Non-pigmented ciliary epithelial cell (primary cell): ENCODE measurements at regions not wholly inside any gene's neighbourhood (a gene's known extent, or its start where the extent isn't known, plus 50 kb on each side); places are given as distances from the start of the nearest gene placed in this dataset.
A peak's percentile ranks its signal among the peaks of the same experiment; 100 is the strongest.
"Not testable (repeated sequence)": the region's sequence is repeated elsewhere in the genome, so short reads cannot be mapped to it uniquely, and the experiment has no call there.

Experiments used
- DNase-seq: peaks from one replicate; pipeline ENCODE4 v3.0.0-alpha.2; 2010; ENCODE audit warnings: low read depth

DNA sequence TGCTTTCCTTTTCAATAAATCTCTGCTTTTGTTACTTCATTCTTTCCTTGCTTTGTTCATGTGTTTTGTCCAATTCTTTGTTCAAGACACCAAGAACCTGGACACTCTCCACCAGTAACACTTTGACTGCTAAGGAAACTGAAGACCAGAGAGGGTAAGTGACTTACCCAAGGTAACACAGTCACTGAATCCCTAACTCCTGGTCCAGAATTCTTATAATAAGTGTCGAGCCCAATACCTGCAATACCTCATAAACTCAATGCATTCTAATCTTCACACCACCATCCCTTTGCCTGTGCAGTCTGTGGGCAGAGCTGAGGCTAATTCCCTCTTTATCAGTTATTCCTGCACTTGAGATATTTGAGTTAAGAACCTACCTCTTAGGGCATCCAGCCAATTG lies 237.8 kb downstream of the UACA start:
- DNase-seq: no peak

DNA sequence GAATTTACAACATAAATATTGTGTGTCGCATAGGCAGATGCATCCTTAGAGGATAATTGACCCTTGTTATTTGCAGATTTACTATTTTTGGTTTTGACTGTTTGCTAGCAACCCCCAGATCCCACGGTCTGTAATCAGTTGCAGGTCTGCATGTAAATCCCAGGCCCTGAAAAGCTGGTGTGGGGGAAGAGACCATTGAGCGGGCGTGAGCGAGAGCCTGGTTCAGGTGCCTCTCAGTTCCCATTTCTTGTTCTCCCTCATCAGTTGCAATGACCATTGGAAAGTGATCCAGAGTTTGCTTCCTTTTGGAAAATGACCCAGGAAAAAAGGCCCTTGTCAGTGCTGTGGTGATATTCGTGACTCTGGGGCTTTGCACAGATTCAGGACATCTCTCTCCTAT lies 238.9 kb downstream of the UACA start:
- DNase-seq: no peak

DNA sequence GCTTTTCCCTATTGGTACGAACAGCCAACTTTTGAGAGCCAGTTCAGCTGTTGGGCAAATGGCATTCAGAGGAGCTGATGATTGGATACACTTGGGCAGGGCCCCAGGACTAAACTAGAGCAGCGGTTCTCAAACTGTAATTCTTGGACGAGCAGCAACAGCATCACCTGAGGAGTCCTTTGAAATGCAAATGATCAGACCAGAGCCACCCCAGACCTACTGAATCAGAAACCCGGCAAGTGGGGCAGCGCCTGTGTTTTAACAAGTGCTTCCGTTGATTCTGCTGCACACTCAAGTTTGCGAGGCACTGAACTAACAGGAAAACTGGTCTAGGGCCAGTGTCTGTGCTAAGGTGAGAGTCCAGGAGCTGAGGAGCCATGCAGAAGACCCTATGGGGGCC lies 239.7 kb downstream of the UACA start:
- no peak for DNase-seq

DNA sequence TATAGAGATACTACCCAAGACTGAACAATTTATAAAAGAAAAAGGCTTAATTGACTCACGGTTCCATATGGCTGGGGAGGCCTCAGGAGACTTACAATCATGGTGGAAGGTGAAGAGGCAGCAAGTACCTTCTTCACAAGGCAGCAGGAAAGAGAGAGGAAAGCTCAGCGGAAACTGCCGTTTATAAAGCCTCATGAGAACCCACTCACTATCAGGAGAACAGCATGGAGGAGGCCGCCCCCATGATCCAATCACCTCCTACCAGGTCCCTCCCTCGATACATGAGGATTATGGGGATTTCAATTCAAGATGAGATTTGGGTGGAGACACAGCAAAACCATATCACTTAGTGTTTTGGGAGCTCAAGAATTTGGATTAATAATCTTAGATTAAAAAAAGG lies 240.2 kb downstream of the UACA start:
- DNase-seq: no peak

DNA sequence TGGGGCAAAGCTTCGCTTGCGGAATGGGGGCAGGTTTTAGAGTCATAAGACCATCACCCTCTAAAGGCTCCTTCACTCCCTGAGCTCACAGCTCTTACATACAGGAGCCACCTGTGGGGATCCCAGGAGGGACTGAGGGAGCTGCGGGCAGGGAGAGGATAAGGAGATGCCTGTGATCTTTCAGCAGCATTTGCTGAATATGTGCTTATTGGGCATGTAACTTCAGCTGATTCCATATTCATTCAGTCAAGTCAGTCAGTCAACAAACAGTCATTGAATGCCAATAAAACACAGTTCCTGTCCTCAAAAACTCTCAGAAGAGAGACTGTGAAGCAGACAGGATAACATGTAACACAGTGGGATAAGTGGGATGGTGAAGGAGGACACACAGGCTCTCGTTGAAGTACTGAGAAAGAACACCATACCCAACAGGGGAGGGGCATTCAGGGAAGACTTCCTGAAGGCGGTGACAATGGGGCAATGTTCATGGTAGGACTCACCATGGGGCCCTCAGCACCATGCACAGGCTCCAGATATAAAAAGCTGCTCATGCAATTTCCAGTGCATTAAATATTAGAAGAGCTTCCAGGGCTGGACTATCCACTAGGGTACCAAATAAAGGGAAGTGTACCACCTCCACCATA lies 240.9 kb downstream of the UACA start:
- DNase-seq: no peak

DNA sequence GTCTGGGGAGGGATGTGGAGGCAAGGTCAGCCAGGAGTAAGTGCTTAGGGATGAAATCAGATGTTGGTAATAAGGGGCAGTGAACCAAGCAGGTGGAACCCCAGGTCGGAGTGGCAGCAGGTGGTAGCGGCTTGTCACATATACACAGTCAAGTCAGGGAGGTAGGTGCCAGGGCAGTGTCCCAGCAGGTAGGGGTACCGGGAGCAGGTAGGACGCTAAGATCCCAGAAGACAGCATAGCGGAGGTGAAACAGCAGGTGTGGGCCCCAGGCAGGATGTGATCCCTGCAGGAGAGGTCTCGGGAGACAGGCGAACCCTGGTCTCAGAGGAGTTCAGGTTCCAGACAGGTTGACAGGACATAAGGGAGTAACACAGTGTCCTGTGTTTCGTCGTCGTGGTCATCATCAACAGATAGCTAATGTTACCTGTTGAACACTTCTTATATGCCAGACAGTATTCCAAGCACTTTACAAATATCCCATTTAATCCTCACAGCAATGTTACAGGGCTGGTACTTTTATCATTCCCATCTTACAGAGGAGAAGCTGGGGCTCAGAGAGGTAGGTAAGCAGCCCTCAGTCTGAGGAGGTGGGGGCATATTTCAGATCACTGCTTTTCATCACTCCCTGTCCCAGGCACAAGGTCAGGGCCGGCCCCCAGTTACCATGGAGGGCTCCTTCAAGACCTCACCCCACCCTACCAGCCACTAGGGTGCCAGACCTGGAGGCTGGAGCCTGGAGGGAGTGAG lies 241.6 kb downstream of the UACA start:
- DNase-seq: no peak

DNA sequence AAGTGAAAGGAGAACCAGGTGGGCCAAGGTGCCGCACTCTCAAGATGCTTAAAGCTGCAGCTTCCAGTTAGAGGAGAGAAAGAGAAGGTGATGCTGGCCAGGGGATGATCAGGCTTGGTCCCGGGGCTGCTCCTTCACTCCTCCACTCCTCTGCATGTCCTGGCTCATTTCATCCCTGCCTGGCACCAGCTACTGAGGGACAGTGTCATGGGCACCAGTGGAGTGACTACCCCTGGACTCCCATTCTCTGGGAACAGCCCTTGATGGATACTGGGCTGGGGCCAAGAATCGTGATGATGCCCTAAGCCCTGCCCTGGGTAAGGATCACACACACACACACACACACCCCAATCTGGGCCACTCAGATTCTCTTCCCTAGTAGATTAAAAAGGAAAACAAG lies 243.7 kb downstream of the UACA start:
- DNase-seq: no peak

DNA sequence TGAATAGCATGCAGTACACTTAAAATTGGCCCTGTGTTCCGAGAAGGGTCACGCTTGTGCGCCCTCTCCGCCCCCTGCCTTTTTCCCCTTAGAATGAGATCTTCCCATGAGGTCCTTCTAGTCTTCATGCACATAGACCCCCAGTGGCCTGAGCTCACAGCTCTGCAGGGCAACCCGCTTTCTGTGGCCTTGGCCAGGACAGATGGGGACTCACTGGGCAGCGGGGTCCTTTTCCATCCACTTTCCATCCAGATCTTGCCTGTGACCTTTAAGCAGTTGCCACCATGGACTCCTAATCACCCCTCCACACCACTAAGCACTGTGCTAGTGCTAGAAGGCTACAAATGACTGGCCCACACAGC lies 244.4 kb downstream of the UACA start:
- no peak for DNase-seq

DNA sequence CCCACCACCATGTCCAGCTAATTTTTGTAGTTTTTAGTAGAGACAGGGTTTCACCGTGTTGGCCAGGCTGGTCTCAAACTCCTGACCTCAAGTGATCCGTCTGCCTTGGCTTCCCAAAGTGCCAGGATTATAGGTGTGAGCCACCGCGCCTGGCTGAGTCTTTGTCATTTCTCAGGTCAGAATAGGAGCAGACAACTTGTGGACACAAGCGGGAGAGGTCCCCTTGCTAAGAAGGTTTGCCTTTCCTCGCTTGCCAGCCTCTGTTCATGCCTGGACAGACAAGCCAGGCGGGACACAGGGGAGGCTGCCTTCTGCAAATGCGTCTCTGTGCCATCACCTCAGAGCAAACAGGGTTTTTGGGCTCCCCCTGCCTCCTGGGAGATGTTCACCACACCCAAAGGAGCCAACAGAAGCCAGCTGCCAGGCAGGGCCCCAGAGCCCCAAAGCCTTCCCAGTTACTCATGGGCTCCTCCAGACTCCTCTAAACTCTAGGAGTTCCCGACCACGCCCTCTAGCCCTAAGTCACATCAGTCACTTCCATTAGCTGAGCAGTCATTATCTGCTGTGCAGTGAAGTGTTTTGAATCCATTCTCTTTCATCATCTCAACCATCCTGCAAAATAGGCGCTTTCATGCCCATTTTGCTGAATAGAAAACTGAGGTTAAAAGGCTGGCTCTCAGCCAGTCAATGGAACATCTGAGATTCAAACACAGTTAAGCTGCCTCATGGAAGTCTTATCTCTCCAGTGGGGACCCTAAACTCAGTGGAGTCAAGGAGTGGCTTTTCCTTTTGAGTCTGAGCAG lies 245.0 kb downstream of the UACA start:
- DNase-seq: no peak

DNA sequence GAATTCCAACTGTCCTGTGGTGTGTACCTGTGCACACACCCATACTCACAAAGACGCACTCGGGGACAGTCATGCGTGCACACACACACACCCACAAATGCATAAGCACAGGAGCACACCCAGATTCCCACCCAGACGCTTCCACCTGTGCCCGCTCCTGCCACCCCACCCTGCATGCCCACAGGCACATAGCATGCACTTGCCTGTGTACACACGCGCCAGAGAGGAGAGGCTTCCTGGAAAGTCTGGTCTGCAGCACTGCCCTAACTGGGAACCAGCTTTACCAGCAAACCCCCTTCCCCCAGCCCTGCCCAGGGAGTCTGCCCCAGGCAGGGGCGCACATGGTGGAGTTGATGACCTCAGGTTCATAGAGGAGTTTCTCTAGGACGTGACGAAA lies 246.2 kb downstream of the UACA start:
- no peak for DNase-seq

DNA sequence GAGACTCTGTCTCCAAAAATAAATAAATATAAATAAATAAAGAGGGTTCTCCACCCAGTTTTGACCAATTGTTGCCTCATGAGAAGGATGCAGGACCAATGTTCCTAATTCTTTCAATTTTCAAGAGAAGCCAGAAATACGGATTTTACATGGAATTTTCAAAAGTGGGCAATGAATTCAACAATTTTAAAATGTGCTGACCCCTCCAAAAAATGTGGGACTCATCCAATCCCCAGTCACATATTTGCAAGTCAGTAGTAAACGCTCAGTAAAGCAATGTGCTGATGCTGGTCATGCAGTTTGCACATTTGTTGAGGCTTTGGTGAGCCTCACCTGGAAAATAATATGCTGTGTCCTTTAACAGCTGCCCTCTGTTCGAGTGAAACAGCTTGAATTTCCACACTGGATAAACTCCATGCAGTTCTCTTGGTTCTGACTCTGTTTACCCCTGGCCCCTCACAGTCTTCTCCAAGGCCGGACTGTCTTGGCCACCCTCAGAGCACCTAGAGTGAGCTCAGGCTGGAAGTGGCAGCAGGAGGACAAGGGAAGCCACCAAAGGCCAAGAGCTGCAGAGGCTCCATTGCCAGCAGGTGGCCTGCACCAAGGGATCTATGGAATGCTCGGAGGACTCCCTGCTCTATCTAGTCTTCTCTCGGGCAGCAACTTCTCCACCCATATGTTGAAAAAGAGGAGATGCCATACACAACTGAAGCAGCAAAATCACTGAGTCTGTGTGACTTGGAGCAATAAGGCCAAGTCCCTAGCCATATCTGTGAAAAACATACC lies 246.8 kb downstream of the UACA start:
- DNase-seq: no peak

DNA sequence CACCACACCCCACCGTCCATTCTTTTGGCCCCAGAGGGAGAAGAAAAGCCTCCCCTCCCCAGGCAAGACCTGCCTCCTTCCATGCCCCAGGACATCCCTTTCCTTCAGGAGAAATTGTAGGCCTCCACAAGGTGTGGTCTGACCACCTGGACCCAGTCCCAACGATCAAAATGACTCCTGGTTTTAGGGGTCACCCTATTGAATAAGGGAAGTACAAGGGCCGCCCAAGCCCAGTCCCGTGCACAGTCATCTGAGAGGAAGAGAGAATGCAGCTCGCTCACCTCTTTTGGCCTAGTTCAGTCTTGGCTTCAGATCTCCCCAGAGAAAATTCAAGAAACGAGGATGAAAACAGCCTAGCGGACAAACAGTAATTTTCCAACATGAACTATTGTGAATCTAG lies 249.1 kb downstream of the UACA start:
- no peak for DNase-seq

DNA sequence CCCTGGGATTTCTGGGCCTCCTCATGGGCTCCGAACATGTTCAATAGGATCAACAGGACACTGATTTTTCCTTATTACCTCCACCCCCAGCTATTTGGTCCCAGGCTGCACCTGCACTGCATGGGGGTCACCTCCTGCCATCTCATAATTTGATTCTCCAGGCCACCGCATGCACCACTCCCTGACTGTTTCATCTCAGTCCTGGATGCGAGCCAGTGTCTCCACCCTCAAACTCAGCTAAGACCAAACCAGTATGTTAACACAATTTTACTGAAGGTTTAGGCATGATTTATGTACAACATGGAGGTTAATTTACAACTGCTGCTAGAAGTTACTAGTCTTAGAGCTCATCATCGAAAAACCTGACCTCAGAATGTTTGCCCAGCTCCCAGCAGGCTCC lies 249.5 kb downstream of the UACA start:
- no peak for DNase-seq

DNA sequence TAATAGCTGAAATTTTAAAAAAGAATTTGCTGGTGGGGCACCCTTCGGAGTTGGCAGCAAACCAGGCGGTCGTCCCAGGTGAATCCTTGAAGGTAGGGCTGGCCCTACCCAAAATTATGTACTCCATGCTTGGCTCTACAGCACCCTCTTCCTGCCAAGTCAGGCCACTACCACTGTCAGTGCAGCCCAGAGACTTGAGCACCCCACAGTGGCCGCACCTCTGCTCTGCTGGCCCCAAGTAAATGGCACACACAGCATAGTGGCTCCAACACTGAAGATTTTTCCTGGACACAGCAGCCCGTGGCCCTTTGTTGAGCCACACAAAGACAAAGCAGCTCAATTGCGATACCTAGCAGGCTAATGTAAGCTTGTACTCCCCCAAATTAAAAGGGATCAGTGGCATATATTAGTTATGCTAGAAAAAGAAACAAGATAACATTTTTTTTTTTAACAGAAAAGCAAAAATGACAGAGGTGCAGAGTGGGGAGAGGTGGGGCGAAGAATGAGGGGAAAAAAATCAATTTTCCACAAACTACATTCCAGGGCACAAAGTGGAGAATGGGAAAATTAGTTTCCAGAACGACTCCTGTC lies 250.5 kb downstream of the UACA start:
- DNase-seq: no peak

DNA sequence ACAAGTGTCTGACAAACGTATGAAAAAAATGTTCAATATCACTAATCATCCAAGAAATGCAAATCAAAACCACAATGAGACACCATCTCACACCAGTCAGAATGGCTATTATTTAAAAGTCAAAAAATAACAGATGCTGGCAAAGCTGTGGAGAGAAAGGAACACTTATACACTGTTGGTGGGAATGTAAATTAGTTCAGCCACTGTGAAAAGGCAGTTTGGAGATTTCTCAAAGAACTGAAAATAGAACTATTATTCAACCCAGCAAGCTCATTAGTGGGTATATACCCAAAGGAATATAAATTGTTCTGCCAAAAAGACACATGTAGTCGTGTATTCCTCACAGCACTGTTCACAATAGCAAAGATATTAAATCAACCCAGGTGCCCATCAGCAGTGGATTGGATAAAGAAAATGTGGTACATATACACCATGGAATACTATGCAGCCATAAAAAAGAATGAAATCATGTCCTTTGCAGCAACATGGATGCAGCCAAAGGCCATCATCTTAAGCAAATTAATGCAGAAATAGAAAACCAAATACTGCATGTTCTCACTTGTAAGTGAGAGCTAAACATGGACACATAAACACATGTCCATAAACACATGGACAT lies 251.3 kb downstream of the UACA start:
- DNase-seq: not testable (repeated sequence)

DNA sequence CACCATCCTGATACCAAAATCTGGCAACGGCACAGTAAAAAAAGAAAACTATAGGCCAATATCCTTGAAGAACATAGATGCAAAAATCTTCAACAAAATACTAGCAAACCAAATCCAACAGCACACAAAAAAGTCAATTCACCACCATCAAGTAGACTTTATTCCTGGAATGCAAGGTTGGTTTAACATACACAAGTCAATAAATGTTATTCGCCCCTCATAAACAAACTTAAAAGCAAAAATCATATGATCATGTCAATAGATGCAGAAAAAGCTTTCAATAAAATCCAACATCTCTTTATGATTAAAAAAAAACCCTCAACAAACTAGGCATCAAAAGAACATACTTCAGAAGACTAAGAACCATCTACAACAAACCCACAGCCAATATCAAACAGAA lies 252.9 kb downstream of the UACA start:
- DNase-seq: no peak

DNA sequence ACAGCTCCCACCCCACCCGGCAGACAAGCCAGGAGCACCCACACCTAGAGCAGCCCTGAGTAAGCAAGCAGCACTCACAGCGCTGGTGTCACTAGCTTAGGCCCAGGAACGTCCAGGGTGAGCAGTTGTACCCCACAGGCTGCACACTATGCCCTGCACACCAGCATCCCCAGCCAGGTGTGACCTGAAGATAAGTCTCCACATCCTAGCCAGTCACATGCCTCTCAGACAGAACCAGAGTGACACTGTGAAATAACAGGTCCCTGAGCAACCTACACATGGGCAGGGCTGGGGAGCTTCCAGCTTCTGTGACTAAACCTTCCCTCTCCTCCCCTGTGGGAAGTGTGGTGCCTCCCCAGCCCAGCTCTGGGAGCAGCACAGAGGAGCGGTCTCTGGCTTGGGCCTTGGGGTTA lies 253.6 kb downstream of the UACA start:
- DNase-seq: no peak

DNA sequence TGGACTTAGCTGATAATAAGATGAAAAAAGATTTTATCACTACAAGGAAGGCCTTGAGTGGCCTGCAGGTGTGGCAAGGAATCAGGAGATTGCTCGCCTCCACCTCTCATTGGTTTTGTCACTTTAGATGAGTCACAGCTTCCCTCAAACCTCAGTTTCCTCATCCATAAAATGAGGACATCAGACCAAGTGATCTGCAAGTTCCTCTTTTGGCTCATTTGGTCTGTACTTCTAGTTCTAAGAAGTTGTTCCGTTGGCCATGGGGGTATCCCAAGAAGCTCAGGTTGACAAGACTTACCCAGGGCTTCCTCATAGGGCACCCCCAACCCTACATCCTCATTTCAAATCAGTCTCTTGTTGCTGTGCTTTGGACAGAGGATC lies 254.1 kb downstream of the UACA start:
- DNase-seq: no peak

DNA sequence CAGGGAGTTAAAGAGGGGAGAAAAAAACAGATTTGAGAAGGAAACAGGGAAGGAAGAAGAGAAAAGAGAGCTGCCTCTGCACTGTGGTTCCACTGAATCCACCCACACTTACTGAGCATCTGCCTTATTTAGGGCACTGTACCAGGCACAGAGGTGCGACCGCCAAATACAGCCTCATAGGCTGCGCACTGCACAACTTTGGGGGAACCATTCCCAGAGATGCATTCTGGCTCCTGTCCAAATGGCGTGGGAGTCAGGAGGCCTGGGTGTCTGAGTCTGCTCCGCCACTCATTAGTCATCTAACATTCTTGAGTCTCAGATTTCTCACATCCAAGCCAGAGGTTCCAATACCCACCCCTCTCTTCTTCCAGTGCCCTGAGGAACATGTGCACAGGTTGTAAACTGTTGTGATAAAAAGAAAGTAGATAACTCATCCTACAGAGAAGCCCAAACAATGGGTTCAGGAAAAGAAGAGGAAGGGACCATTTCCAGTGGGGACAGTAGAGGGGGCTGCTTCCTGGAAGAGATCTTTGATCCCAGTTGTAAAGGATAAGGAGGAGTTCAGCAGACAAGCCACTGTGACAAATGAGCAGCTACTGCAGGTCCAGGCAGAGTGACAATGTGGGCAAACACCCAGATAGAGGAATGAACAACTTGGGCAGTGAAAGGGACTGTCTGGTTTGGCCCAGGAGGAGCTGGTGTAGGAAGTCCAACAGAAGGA lies 254.6 kb downstream of the UACA start:
- peak; percentile 81 for DNase-seq

DNA sequence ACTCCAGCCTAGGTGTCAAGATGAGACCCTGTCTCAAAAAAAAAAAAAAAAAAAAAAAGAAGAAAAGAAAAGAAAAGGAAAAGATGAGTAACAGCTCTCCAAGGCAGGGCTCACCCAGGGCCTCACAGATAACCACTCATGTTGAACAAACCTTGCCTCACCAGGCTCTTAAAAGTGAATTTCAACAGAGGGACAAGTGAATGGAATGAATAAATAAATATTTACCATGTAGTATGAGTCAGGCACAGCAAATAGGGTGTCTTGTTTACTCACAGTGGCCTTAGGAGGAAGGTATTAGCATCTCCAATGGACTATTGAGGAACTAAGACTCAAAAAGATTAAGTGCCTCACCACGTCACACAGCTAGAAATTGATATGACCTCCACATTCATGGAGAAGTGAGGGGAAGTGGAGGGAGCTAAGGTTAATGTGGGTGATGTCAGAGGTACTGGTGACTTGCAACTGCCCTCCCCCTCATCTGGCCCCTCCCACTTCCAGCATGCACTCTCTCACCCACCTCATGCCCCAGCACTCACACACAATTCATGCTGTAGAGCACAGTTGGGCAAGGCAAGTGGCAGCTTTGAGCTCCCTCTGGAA lies 255.5 kb downstream of the UACA start:
- no peak for DNase-seq
